ENCODE measurements at regions not wholly inside any gene's neighbourhood (a gene's known extent, or its start where the extent isn't known, plus 50 kb on each side); places are given as distances from the start of the nearest gene placed in this dataset.

GRCh38 chr4:79210636-79211049 is 115.2 kb downstream of the NAA11 start:
- TF ChIP-seq EP300 (IDR thresholded peaks at IDR 0.05; ENCODE audit: borderline replicate concordance): no peak
- TF ChIP-seq USF1 (IDR thresholded peaks at IDR 0.05): no peak
- no peak for TF ChIP-seq TAF1 (IDR thresholded peaks at IDR 0.05; ENCODE audit: low read depth)
- TF ChIP-seq FOXM1 (IDR thresholded peaks at IDR 0.05; ENCODE audit: borderline replicate concordance, low read depth): no peak
- no peak for TF ChIP-seq ZBTB7A (IDR thresholded peaks at IDR 0.05; ENCODE audit: low read depth)
- TF ChIP-seq MAX (IDR thresholded peaks at IDR 0.05): no peak
- no peak for TF ChIP-seq EGR1 (IDR thresholded peaks at IDR 0.05)
- TF ChIP-seq NFIC (IDR thresholded peaks at IDR 0.05): no peak
- TF ChIP-seq REST (IDR thresholded peaks at IDR 0.05; ENCODE audit: low read depth): no peak
- TF ChIP-seq TCF12 (IDR thresholded peaks at IDR 0.05; ENCODE audit: low read depth): no peak
- no peak for TF ChIP-seq TEAD4 (IDR thresholded peaks at IDR 0.05)
- no peak for TF ChIP-seq CREB1 (IDR thresholded peaks at IDR 0.05; ENCODE audit: low read depth)
- no peak for TF ChIP-seq RAD21 (IDR thresholded peaks at IDR 0.05; ENCODE audit: low read depth)

GRCh38 chr4:79209822-79210635 is 115.8 kb downstream of the NAA11 start:
- no peak for TF ChIP-seq ZBTB7A (IDR thresholded peaks at IDR 0.05; ENCODE audit: low read depth)
- TF ChIP-seq TCF12 (IDR thresholded peaks at IDR 0.05; ENCODE audit: low read depth): no peak
- TF ChIP-seq MAX (IDR thresholded peaks at IDR 0.05): no peak
- no peak for TF ChIP-seq CREB1 (IDR thresholded peaks at IDR 0.05; ENCODE audit: low read depth)
- TF ChIP-seq FOXM1 (IDR thresholded peaks at IDR 0.05; ENCODE audit: borderline replicate concordance, low read depth): no peak
- TF ChIP-seq CEBPB (IDR thresholded peaks at IDR 0.05): no peak
- TF ChIP-seq TAF1 (IDR thresholded peaks at IDR 0.05; ENCODE audit: low read depth): no peak
- no peak for TF ChIP-seq USF1 (IDR thresholded peaks at IDR 0.05)
- TF ChIP-seq TEAD4 (IDR thresholded peaks at IDR 0.05): no peak
- TF ChIP-seq RAD21 (IDR thresholded peaks at IDR 0.05; ENCODE audit: low read depth): no peak
- TF ChIP-seq YY1 (IDR thresholded peaks at IDR 0.05; ENCODE audit: low read depth): no peak
- TF ChIP-seq NFIC (IDR thresholded peaks at IDR 0.05): no peak
- TF ChIP-seq EP300 (IDR thresholded peaks at IDR 0.05; ENCODE audit: borderline replicate concordance): no peak
- no peak for TF ChIP-seq EGR1 (IDR thresholded peaks at IDR 0.05)
- no peak for TF ChIP-seq REST (IDR thresholded peaks at IDR 0.05; ENCODE audit: low read depth)

GRCh38 chr4:79209081-79209480 is 116.8 kb downstream of the NAA11 start:
- TF ChIP-seq YY1 (IDR thresholded peaks at IDR 0.05; ENCODE audit: low read depth) (no peak), NFIC (IDR thresholded peaks at IDR 0.05) (no peak)

GRCh38 chr4:79207281-79207680 is 118.6 kb downstream of the NAA11 start:
- TF ChIP-seq YY1 (IDR thresholded peaks at IDR 0.05; ENCODE audit: low read depth) (no peak), FOXM1 (IDR thresholded peaks at IDR 0.05; ENCODE audit: borderline replicate concordance, low read depth) (no peak), ZBTB7A (IDR thresholded peaks at IDR 0.05; ENCODE audit: low read depth) (no peak), NFIC (IDR thresholded peaks at IDR 0.05) (no peak)

GRCh38 chr4:79206660-79207059 is 119.2 kb downstream of the NAA11 start:
- no peak for TF ChIP-seq NFIC (IDR thresholded peaks at IDR 0.05)
- TF ChIP-seq CEBPB (IDR thresholded peaks at IDR 0.05): no peak
- no peak for TF ChIP-seq CREB1 (IDR thresholded peaks at IDR 0.05; ENCODE audit: low read depth)
- no peak for TF ChIP-seq REST (IDR thresholded peaks at IDR 0.05; ENCODE audit: low read depth)
- TF ChIP-seq EP300 (IDR thresholded peaks at IDR 0.05; ENCODE audit: borderline replicate concordance): no peak
- no peak for TF ChIP-seq ZBTB7A (IDR thresholded peaks at IDR 0.05; ENCODE audit: low read depth)
- TF ChIP-seq TEAD4 (IDR thresholded peaks at IDR 0.05): no peak
- TF ChIP-seq RAD21 (IDR thresholded peaks at IDR 0.05; ENCODE audit: low read depth): no peak

Data from Ishikawa (cell line).